MM.1S (cell line): ENCODE measurements at regions not wholly inside any gene's neighbourhood (a gene's known extent, or its start where the extent isn't known, plus 50 kb on each side); places are given as distances from the start of the nearest gene placed in this dataset.

Experiments
- CTCF ChIP-seq: fragments of 300-600 bp; sonication (generic); IDR thresholded peaks from 2 replicates; pipeline ENCODE4 v1.5.1; 2016; ENCODE audit warnings: antibody characterized with exemption, low read length, mixed read lengths
- EZH2 ChIP-seq: fragments of 300-600 bp; sonication (generic); optimal IDR thresholded peaks from 2 replicates; pipeline ENCODE3; 2017; ENCODE audit warnings: low read depth, mild to moderate bottlenecking, antibody characterized with exemption, low read length, mixed read lengths
- EZH2phosphoT487 ChIP-seq: fragments of 300-600 bp; sonication (generic); IDR thresholded peaks from 2 replicates; pipeline ENCODE4 v1.6.1; 2018; ENCODE audit warnings: antibody characterized with exemption, low read length

DNA sequence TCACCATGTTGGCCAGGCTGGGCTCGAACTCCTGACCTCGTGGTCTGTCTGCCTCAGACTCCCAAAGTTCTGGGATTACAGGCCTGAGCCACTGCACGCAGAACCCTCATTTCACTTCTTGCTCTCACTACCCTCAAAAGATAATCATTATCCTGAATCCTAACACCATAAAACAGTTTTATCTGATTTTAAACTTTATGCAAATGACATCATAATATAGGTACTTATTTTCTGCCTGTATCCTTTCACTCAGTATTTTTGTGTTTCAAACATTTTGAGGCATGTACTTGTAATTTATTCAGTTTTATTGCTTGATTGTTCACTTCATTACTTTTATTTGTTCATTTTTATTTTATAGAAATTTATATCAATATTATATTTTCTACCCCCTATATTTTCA lies 719.2 kb upstream of the ARRDC3 start:
- no peak for TF ChIP-seq CTCF
- no peak for TF ChIP-seq EZH2
- TF ChIP-seq EZH2phosphoT487 = no peak
